Right atrium auricular region (tissue), 2 donors: ENCODE measurements at regions not wholly inside any gene's neighbourhood (a gene's known extent, or its start where the extent isn't known, plus 50 kb on each side); places are given as distances from the start of the nearest gene placed in this dataset.

ENCODE experiments used
- DNase-seq: peaks from one replicate; pipeline ENCODE4 v3.0.0-alpha.2; 2019; ENCODE audit warnings: low spot score
- H3K27ac ChIP-seq, 2 donors: fragments of 200-600 bp; sonication (generic); 1 replicate in 1 of 2; 2 replicates in 1 of 2; pipeline ENCODE4 v1.5.1; 2016 to 2019
- H3K27me3 ChIP-seq, 2 donors: fragments of 200-600 bp; sonication (generic); one replicate each; pipeline versions ENCODE4 v1.5.1 to v1.6.0; 2017 to 2019
- H3K36me3 ChIP-seq: fragments of 200-600 bp; sonication (generic); one replicate; pipeline ENCODE4 v1.5.1; 2016
- H3K4me1 ChIP-seq, 2 donors: fragments of 200-600 bp; sonication (generic); one replicate each; pipeline versions ENCODE4 v1.5.1 to v1.6.0; 2017 to 2019
- H3K4me3 ChIP-seq, 2 donors: fragments of 200-600 bp; sonication (generic); 1 replicate in 1 of 2; 2 replicates in 1 of 2; pipeline ENCODE4 v1.5.1; 2017 to 2019; ENCODE audit warnings: mild to moderate bottlenecking in 1 of 2, moderate library complexity in 1 of 2
- H3K9me3 ChIP-seq, 2 donors: fragments of 200-600 bp; sonication (generic); one replicate each; pipeline ENCODE4 v1.5.1; 2019
- CTCF ChIP-seq, 2 donors: fragments of 200-600 bp; sonication (generic); IDR thresholded peaks; one replicate each; pipeline ENCODE4 v1.5.1; 2019; ENCODE audit warnings: antibody characterized with exemption in 2 of 2

GRCh38 chr7:51797371-51797770, 480.8 kb upstream of the COBL start:
- Histone ChIP-seq H3K4me1 (no peaks in the 10 kb centered on the region), H3K9me3 (no peaks in the 10 kb centered on the region), H3K36me3 (no peaks in the 10 kb centered on the region), H3K27ac (no peak overlapping the region), H3K4me3 (no peak overlapping the region), H3K27me3 (no peaks in the 10 kb centered on the region)
- no peak for TF ChIP-seq CTCF (IDR thresholded peaks at IDR 0.05)
- DNase-seq = no peak

- no peak for DNase-seq
- no peak overlapping the region for H3K27ac ChIP-seq
- TF ChIP-seq CTCF (IDR thresholded peaks at IDR 0.05) = no peak
- no peaks in the 10 kb centered on the region for H3K4me1 ChIP-seq
- no peaks in the 10 kb centered on the region for H3K27me3 ChIP-seq
- no peak overlapping the region for H3K4me3 ChIP-seq
- H3K9me3 ChIP-seq = no peaks in the 10 kb centered on the region
- H3K36me3 ChIP-seq = no peaks in the 10 kb centered on the region
Measured at GRCh38 chr7:51792796-51793195, 476.2 kb upstream of the COBL start.

- Histone ChIP-seq H3K27me3 (no peaks in the 10 kb centered on the region), H3K4me3 (no peak overlapping the region), H3K27ac (no peak overlapping the region), H3K4me1 (no peaks in the 10 kb centered on the region), H3K36me3 (no peaks in the 10 kb centered on the region), H3K9me3 (no peaks in the 10 kb centered on the region)
- no peak for TF ChIP-seq CTCF (IDR thresholded peaks at IDR 0.05)
- no peak for DNase-seq
Measured at GRCh38 chr7:51789489-51789888, 472.9 kb upstream of the COBL start.

- H3K4me1 ChIP-seq = no peaks in the 10 kb centered on the region
- H3K4me3 ChIP-seq = no peak overlapping the region
- no peaks in the 10 kb centered on the region for H3K27me3 ChIP-seq
- no peak for DNase-seq
- no peaks in the 10 kb centered on the region for H3K9me3 ChIP-seq
- H3K27ac ChIP-seq = no peak overlapping the region
- no peaks in the 10 kb centered on the region for H3K36me3 ChIP-seq
- TF ChIP-seq CTCF (IDR thresholded peaks at IDR 0.05) = no peak
Measured at GRCh38 chr7:51786284-51786683, 469.7 kb upstream of the COBL start.

GRCh38 chr7:51785876-51786275, 469.3 kb upstream of the COBL start:
- Histone ChIP-seq H3K9me3 (no peaks in the 10 kb centered on the region), H3K36me3 (no peaks in the 10 kb centered on the region), H3K4me1 (no peaks in the 10 kb centered on the region), H3K4me3 (no peak overlapping the region), H3K27ac (no peak overlapping the region), H3K27me3 (no peaks in the 10 kb centered on the region)
- no peak for DNase-seq
- TF ChIP-seq CTCF (IDR thresholded peaks at IDR 0.05) = no peak

GRCh38 chr7:51785171-51785570, 468.6 kb upstream of the COBL start:
- no peaks in the 10 kb centered on the region for H3K27me3 ChIP-seq
- no peak for DNase-seq
- TF ChIP-seq CTCF (IDR thresholded peaks at IDR 0.05) = no peak
- no peaks in the 10 kb centered on the region for H3K9me3 ChIP-seq
- no peak overlapping the region for H3K4me3 ChIP-seq
- H3K4me1 ChIP-seq = no peaks in the 10 kb centered on the region
- H3K36me3 ChIP-seq = no peaks in the 10 kb centered on the region
- no peak overlapping the region for H3K27ac ChIP-seq
